ENCODE measurements at regions not wholly inside any gene's neighbourhood (a gene's known extent, or its start where the extent isn't known, plus 50 kb on each side); places are given as distances from the start of the nearest gene placed in this dataset.

GRCh38 chr9:1458503-1458902 lies 408.3 kb downstream of the DMRT2 start:
- Histone ChIP-seq H3K36me3 (no peaks in the 10 kb centered on the region), H3K27ac (no peak overlapping the region), H3K4me1 (no peaks in the 10 kb centered on the region), H3K4me3 (no peak overlapping the region), H3K27me3 (no peaks in the 10 kb centered on the region), H3K9me3 (no peaks in the 10 kb centered on the region)
- TF ChIP-seq EP300 (IDR thresholded peaks at IDR 0.05) (no peak), POLR2AphosphoS5 (IDR thresholded peaks at IDR 0.05) (no peak), CTCF (IDR thresholded peaks at IDR 0.05) (no peak), POLR2A (IDR thresholded peaks at IDR 0.05) (no peak)
- no peak for DNase-seq (ENCODE audit: low spot score in 2 of 2)

- Histone ChIP-seq H3K4me1 (no peaks in the 10 kb centered on the region), H3K9me3 (no peaks in the 10 kb centered on the region), H3K4me3 (no peak overlapping the region), H3K36me3 (no peaks in the 10 kb centered on the region), H3K27me3 (no peaks in the 10 kb centered on the region), H3K27ac (no peak overlapping the region)
- no peak for DNase-seq (ENCODE audit: low spot score in 2 of 2)
- no peak for TF ChIP-seq EP300 (IDR thresholded peaks at IDR 0.05)
- TF ChIP-seq POLR2AphosphoS5 (IDR thresholded peaks at IDR 0.05), result no peak
- no peak for TF ChIP-seq POLR2A (IDR thresholded peaks at IDR 0.05)
- TF ChIP-seq CTCF (IDR thresholded peaks at IDR 0.05), result peak in 1 of 2 donors; percentile 41
- 67% methylated on average over 7 of the region's 7 CpGs for WGBS
Observed at GRCh38 chr9:1460143-1460769, 410.1 kb downstream of the DMRT2 start.

- DNase-seq (ENCODE audit: low spot score in 2 of 2), result no peak
- H3K9me3 ChIP-seq, result no peaks in the 10 kb centered on the region
- no peak overlapping the region for H3K27ac ChIP-seq
- H3K4me3 ChIP-seq, result no peak overlapping the region
- H3K36me3 ChIP-seq, result no peaks in the 10 kb centered on the region
- no peaks in the 10 kb centered on the region for H3K4me1 ChIP-seq
- no peaks in the 10 kb centered on the region for H3K27me3 ChIP-seq
- TF ChIP-seq CTCF (IDR thresholded peaks at IDR 0.05) (no peak), POLR2AphosphoS5 (IDR thresholded peaks at IDR 0.05) (no peak), EP300 (IDR thresholded peaks at IDR 0.05) (no peak), POLR2A (IDR thresholded peaks at IDR 0.05) (no peak)
- 78% methylated on average over 4 of the region's 4 CpGs for WGBS
Observed at GRCh38 chr9:1461812-1462211, 411.7 kb downstream of the DMRT2 start.

GRCh38 chr9:1462626-1463308 lies 412.6 kb downstream of the DMRT2 start:
- TF ChIP-seq EP300 (IDR thresholded peaks at IDR 0.05), result no peak
- no peak for TF ChIP-seq POLR2A (IDR thresholded peaks at IDR 0.05)
- no peak for TF ChIP-seq POLR2AphosphoS5 (IDR thresholded peaks at IDR 0.05)
- TF ChIP-seq CTCF (IDR thresholded peaks at IDR 0.05), result no peak
- no peak for DNase-seq (ENCODE audit: low spot score in 2 of 2)
- H3K27ac ChIP-seq, result no peak overlapping the region
- no peaks in the 10 kb centered on the region for H3K9me3 ChIP-seq
- no peaks in the 10 kb centered on the region for H3K36me3 ChIP-seq
- 57% methylated on average over 4 of the region's 4 CpGs for WGBS
- no peaks in the 10 kb centered on the region for H3K4me1 ChIP-seq
- H3K4me3 ChIP-seq, result no peak overlapping the region
- H3K27me3 ChIP-seq, result no peaks in the 10 kb centered on the region

GRCh38 chr9:1469996-1470395 lies 419.8 kb downstream of the DMRT2 start:
- Histone ChIP-seq H3K27ac (no peak overlapping the region), H3K27me3 (no peaks in the 10 kb centered on the region), H3K4me1 (no peaks in the 10 kb centered on the region), H3K36me3 (no peaks in the 10 kb centered on the region), H3K9me3 (no peaks in the 10 kb centered on the region), H3K4me3 (no peak overlapping the region)
- no peak for DNase-seq (ENCODE audit: low spot score in 2 of 2)
- TF ChIP-seq POLR2A (IDR thresholded peaks at IDR 0.05) (no peak), CTCF (IDR thresholded peaks at IDR 0.05) (no peak), POLR2AphosphoS5 (IDR thresholded peaks at IDR 0.05) (no peak), EP300 (IDR thresholded peaks at IDR 0.05) (no peak)
- 49% methylated on average over 1 of the region's 1 CpG for WGBS

Measured in suprapubic skin (tissue), 4 donors.